Astrocyte (in vitro differentiated cells and primary cell): ENCODE measurements at regions not wholly inside any gene's neighbourhood (a gene's known extent, or its start where the extent isn't known, plus 50 kb on each side); places are given as distances from the start of the nearest gene placed in this dataset.

Experiments used
- DNase-seq: peaks from one replicate; pipeline ENCODE4 v3.0.0-alpha.2; 2010; ENCODE audit warnings: low read depth
- FAIRE-seq: peaks from 2 replicates; lab custom pipeline; 2011; peaks lifted over from hg19 to GRCh38; lab: Jason Lieb, UNC
- H2AFZ ChIP-seq: 2 replicates; pipeline ENCODE4 v1.6.0; 2012; ENCODE audit warnings: low read depth, low read length, inconsistent platforms
- H3K27ac ChIP-seq: 2 replicates; pipeline ENCODE4 v1.5.1; 2011; ENCODE audit warnings: low read depth, low read length, inconsistent platforms
- H3K27me3 ChIP-seq: 2 replicates; pipeline ENCODE4 v1.6.0; 2011; ENCODE audit warnings: low read length, inconsistent platforms; ENCODE audit not compliant: insufficient read depth
- H3K36me3 ChIP-seq: 2 replicates; pipeline ENCODE4 v1.5.1; 2011; ENCODE audit warnings: low read length, inconsistent platforms; ENCODE audit not compliant: insufficient read depth
- H3K4me1 ChIP-seq: 2 replicates; pipeline ENCODE4 v1.5.1; 2011; ENCODE audit warnings: low read length, inconsistent platforms; ENCODE audit not compliant: insufficient read depth
- H3K4me2 ChIP-seq: 2 replicates; pipeline ENCODE4 v1.6.0; 2012; ENCODE audit warnings: low read length, inconsistent platforms
- H3K4me3 ChIP-seq: 2 replicates; pipeline ENCODE4 v1.5.1; 2011; ENCODE audit warnings: low read depth, mild to moderate bottlenecking, low read length, inconsistent platforms; ENCODE audit not compliant: insufficient read depth
- H3K79me2 ChIP-seq: 2 replicates; pipeline ENCODE4 v1.6.0; 2012; ENCODE audit warnings: mild to moderate bottlenecking, low read length, inconsistent platforms; ENCODE audit not compliant: insufficient read depth
- H3K9ac ChIP-seq: 2 replicates; pipeline ENCODE4 v1.6.0; 2012; ENCODE audit warnings: mild to moderate bottlenecking, low read length, inconsistent platforms
- H3K9me3 ChIP-seq: 2 replicates; pipeline ENCODE4 v1.5.1; 2012; ENCODE audit warnings: low read depth, mild to moderate bottlenecking, low read length, inconsistent platforms; ENCODE audit not compliant: insufficient read depth
- H4K20me1 ChIP-seq: 2 replicates; pipeline ENCODE4 v1.6.0; 2012; ENCODE audit warnings: low read length, inconsistent platforms; ENCODE audit not compliant: insufficient read depth
- H3K27ac Mint-ChIP-seq: one replicate; pipeline ENCODE4 v1.8.0; 2021; ENCODE audit warnings: mild to moderate bottlenecking, mixed read lengths; ENCODE audit not compliant: unreplicated experiment
- H3K27me3 Mint-ChIP-seq: one replicate; pipeline ENCODE4 v1.8.0; 2021; ENCODE audit warnings: low read depth, mixed read lengths; ENCODE audit not compliant: unreplicated experiment
- H3K36me3 Mint-ChIP-seq: one replicate; pipeline ENCODE4 v1.8.0; 2021; ENCODE audit warnings: low read depth, mixed read lengths; ENCODE audit not compliant: unreplicated experiment
- H3K4me1 Mint-ChIP-seq: one replicate; pipeline ENCODE4 v1.8.0; 2021; ENCODE audit warnings: low read depth, mixed read lengths; ENCODE audit not compliant: unreplicated experiment
- H3K4me3 Mint-ChIP-seq: one replicate; pipeline ENCODE4 v1.8.0; 2021; ENCODE audit warnings: mild to moderate bottlenecking, moderate library complexity, mixed read lengths; ENCODE audit not compliant: unreplicated experiment
- H3K9me3 Mint-ChIP-seq: one replicate; pipeline ENCODE4 v1.8.0; 2021; ENCODE audit warnings: mild to moderate bottlenecking, mixed read lengths; ENCODE audit not compliant: unreplicated experiment
- CTCF ChIP-seq: IDR thresholded peaks from 2 replicates; pipeline ENCODE4 v1.5.1; 2011; ENCODE audit warnings: low read depth, mild to moderate bottlenecking, inconsistent platforms, low read length, moderate library complexity; ENCODE audit not compliant: insufficient read depth
- EZH2 ChIP-seq: IDR thresholded peaks from 2 replicates; pipeline ENCODE4 v1.6.1; 2012; ENCODE audit warnings: mild to moderate bottlenecking, low read length, inconsistent platforms; ENCODE audit not compliant: insufficient read depth

- H4K20me1 ChIP-seq = no peaks in the 10 kb centered on the region
- FAIRE-seq (no peak), DNase-seq (no peak)
- no peaks in the 10 kb centered on the region for H3K36me3 ChIP-seq
- Mint-ChIP-seq H3K4me1 (peaks cover 19% of the 10 kb centered on the region), H3K36me3 (no peaks in the 10 kb centered on the region), H3K27ac (no peak overlapping the region), H3K27me3 (no peaks in the 10 kb centered on the region), H3K4me3 (no peak overlapping the region), H3K9me3 (peaks cover 7% of the 10 kb centered on the region)
- H3K9me3 ChIP-seq = no peaks in the 10 kb centered on the region
- H3K4me2 ChIP-seq = no peak overlapping the region
- H3K27ac ChIP-seq = no peak overlapping the region
- no peak overlapping the region for H3K4me3 ChIP-seq
- no peak overlapping the region for H2AFZ ChIP-seq
- peaks cover 20% of the 10 kb centered on the region for H3K4me1 ChIP-seq
- H3K27me3 ChIP-seq = no peaks in the 10 kb centered on the region
- H3K79me2 ChIP-seq = no peaks in the 10 kb centered on the region
- no peak overlapping the region for H3K9ac ChIP-seq
- no peak for TF ChIP-seq EZH2
- no peak for TF ChIP-seq CTCF
Observed at GRCh38 chr5:74044936-74045335, 418.9 kb downstream of the ARHGEF28 start.

GRCh38 chr5:74042959-74043358, 417.0 kb downstream of the ARHGEF28 start:
- no peaks in the 10 kb centered on the region for H3K36me3 ChIP-seq

More at GRCh38 chr5:74042959-74043358, 417.0 kb downstream of the ARHGEF28 start:
- Histone ChIP-seq H3K4me3 (no peak overlapping the region), H3K4me2 (peak overlapping the region; percentile 31), H3K27me3 (no peaks in the 10 kb centered on the region), H4K20me1 (no peaks in the 10 kb centered on the region), H2AFZ (no peak overlapping the region), H3K4me1 (peaks cover 27% of the 10 kb centered on the region), H3K79me2 (no peaks in the 10 kb centered on the region), H3K27ac (peak overlapping the region; percentile 8), H3K9me3 (no peaks in the 10 kb centered on the region), H3K9ac (no peak overlapping the region)
- peak; percentile 72 for FAIRE-seq
- DNase-seq = peak; percentile 82
- H3K36me3 Mint-ChIP-seq = no peaks in the 10 kb centered on the region
- peaks cover 24% of the 10 kb centered on the region for H3K4me1 Mint-ChIP-seq
- TF ChIP-seq CTCF (no peak), EZH2 (no peak)
- no peak overlapping the region for H3K4me3 Mint-ChIP-seq
- H3K27ac Mint-ChIP-seq = peak overlapping the region; percentile 56
- no peaks in the 10 kb centered on the region for H3K27me3 Mint-ChIP-seq
- peaks cover 2% of the 10 kb centered on the region for H3K9me3 Mint-ChIP-seq
